ENCODE measurements at regions not wholly inside any gene's neighbourhood (a gene's known extent, or its start where the extent isn't known, plus 50 kb on each side); places are given as distances from the start of the nearest gene placed in this dataset.

DNA sequence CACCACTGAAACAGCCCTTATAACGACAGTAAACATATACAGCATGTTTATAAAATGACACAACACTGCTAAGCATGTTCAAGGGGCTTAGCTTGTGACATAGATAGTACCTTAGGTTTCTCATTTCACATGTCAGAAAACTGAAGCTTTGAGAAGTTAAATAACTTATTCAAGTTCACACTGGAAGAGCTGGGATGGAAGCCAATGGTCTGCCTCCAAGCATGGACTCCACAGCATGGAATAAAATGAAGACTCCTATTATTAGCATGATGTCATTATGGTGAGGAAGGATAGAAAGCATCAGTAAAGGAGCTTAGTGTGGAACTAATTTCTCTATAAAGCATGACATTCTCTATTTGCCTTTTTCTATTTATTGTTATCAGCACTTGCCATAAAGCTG is 316.7 kb downstream of the PLK2 start:
- TF ChIP-seq, protein P1, sequence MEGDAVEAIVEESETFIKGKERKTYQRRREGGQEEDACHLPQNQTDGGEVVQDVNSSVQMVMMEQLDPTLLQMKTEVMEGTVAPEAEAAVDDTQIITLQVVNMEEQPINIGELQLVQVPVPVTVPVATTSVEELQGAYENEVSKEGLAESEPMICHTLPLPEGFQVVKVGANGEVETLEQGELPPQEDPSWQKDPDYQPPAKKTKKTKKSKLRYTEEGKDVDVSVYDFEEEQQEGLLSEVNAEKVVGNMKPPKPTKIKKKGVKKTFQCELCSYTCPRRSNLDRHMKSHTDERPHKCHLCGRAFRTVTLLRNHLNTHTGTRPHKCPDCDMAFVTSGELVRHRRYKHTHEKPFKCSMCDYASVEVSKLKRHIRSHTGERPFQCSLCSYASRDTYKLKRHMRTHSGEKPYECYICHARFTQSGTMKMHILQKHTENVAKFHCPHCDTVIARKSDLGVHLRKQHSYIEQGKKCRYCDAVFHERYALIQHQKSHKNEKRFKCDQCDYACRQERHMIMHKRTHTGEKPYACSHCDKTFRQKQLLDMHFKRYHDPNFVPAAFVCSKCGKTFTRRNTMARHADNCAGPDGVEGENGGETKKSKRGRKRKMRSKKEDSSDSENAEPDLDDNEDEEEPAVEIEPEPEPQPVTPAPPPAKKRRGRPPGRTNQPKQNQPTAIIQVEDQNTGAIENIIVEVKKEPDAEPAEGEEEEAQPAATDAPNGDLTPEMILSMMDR (IDR thresholded peaks at IDR 0.05) = no peak
- no peak for TF ChIP-seq POLR2A (IDR thresholded peaks at IDR 0.05)
